GM19099 (cell line): ENCODE measurements at regions not wholly inside any gene's neighbourhood (a gene's known extent, or its start where the extent isn't known, plus 50 kb on each side); places are given as distances from the start of the nearest gene placed in this dataset.

Source experiments
- POLR2A ChIP-seq: IDR thresholded peaks from 3 replicates; pipeline ENCODE4 v1.6.1; 2011; ENCODE audit warnings: low read depth; ENCODE audit not compliant: insufficient read length; ENCODE audit errors: extremely low read depth

GRCh38 chr2:36097022-36097421 is 258.6 kb upstream of the CRIM1 start:
- TF ChIP-seq POLR2A: no peak

- no peak for TF ChIP-seq POLR2A
These were observed 266.8 kb upstream of the CRIM1 start for GRCh38 chr2:36088716-36089328.

GRCh38 chr2:36087344-36087743 is 268.2 kb upstream of the CRIM1 start:
- TF ChIP-seq POLR2A: no peak

- no peak for TF ChIP-seq POLR2A
These were observed 275.8 kb upstream of the CRIM1 start for GRCh38 chr2:36079793-36080192.

GRCh38 chr2:36074008-36074407 is 281.6 kb upstream of the CRIM1 start:
- no peak for TF ChIP-seq POLR2A

- no peak for TF ChIP-seq POLR2A
These were observed 283.9 kb upstream of the CRIM1 start for GRCh38 chr2:36071698-36072097.

- TF ChIP-seq POLR2A: no peak
These were observed 286.5 kb upstream of the CRIM1 start for GRCh38 chr2:36069074-36069473.

- no peak for TF ChIP-seq POLR2A
These were observed 287.5 kb upstream of the CRIM1 start for GRCh38 chr2:36068086-36068485.

GRCh38 chr2:36060133-36060532 is 295.4 kb upstream of the CRIM1 start:
- no peak for TF ChIP-seq POLR2A

GRCh38 chr2:36059691-36060090 is 295.9 kb upstream of the CRIM1 start:
- no peak for TF ChIP-seq POLR2A

- TF ChIP-seq POLR2A: no peak
These were observed 296.6 kb upstream of the CRIM1 start for GRCh38 chr2:36058953-36059352.

- TF ChIP-seq POLR2A: no peak
These were observed 297.5 kb upstream of the CRIM1 start for GRCh38 chr2:36058076-36058475.

GRCh38 chr2:36052819-36053218 is 302.8 kb upstream of the CRIM1 start:
- no peak for TF ChIP-seq POLR2A

GRCh38 chr2:36044411-36044810 is 311.2 kb upstream of the CRIM1 start:
- no peak for TF ChIP-seq POLR2A

- no peak for TF ChIP-seq POLR2A
These were observed 320.4 kb upstream of the CRIM1 start for GRCh38 chr2:36035137-36035536.

- no peak for TF ChIP-seq POLR2A
These were observed 323.5 kb upstream of the CRIM1 start for GRCh38 chr2:36032046-36032445.

- no peak for TF ChIP-seq POLR2A
These were observed 324.1 kb upstream of the CRIM1 start for GRCh38 chr2:36031471-36031870.
